ENCODE measurements at regions not wholly inside any gene's neighbourhood (a gene's known extent, or its start where the extent isn't known, plus 50 kb on each side); places are given as distances from the start of the nearest gene placed in this dataset.

DNA sequence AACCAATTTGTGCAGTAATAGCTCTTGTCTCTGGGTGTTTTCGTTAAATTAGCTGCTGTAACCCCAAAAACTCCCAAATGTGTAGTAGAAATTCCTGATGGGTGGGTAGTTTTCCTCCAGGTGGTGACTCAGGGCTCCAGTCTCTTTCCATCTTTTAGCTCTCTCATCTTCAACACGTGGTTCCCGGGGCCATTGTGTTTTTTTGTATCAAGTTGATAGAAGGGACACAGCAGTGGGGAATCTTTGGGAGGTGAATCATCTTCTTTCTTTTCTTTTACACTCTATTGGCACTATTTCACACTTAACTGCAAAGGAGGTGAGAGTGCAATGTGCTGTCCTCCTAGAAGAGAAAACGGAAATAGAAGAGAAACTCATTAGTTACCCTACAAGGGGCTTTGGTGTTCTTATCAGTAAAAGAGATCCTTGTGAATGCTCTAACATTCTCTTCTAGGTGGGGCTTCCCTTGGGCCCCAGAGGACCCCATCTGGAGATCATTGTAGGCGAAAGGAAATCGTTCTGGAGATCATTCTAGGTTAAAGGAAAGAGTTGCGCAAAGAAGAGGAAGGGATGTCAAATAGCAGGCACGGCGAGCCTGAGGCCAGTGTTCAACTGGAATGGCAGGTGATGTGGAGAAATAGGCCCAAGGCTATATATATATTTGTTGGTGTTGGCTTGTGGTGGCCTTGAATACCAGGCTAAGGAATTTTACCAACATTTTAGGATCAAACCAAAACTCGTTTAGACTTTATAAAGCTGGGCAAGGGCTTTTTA, 68.2 kb upstream of the ACSL1 start:
- H3K27me3 Mint-ChIP-seq (ENCODE audit: low read depth) = no peaks in the 10 kb centered on the region; the same call in 1 of the 2 replicates
- TF ChIP-seq ETV6 (CRISPR knock-in tag; IDR thresholded peaks at IDR 0.05) (no peak), ZNF416 (CRISPR knock-in tag; IDR thresholded peaks at IDR 0.05) (no peak), GTF2I (CRISPR knock-in tag; conservative IDR thresholded peaks at IDR 0.05) (no peak), TEAD1 (CRISPR knock-in tag; IDR thresholded peaks at IDR 0.05) (no peak), EMX1 (CRISPR knock-in tag; IDR thresholded peaks at IDR 0.05) (no peak)
- TF ChIP-seq, protein P1, sequence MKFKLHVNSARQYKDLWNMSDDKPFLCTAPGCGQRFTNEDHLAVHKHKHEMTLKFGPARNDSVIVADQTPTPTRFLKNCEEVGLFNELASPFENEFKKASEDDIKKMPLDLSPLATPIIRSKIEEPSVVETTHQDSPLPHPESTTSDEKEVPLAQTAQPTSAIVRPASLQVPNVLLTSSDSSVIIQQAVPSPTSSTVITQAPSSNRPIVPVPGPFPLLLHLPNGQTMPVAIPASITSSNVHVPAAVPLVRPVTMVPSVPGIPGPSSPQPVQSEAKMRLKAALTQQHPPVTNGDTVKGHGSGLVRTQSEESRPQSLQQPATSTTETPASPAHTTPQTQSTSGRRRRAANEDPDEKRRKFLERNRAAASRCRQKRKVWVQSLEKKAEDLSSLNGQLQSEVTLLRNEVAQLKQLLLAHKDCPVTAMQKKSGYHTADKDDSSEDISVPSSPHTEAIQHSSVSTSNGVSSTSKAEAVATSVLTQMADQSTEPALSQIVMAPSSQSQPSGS (CRISPR knock-in tag; IDR thresholded peaks at IDR 0.05; ENCODE audit: borderline replicate concordance, low read depth) = no peak
- ChIA-PET CTCF (no interaction called here), POLR2A (no interaction called here)
- ATAC-seq = no peak
- DNase-seq (ENCODE audit: low spot score) = no peak
- H3K27ac Mint-ChIP-seq = no peak overlapping the region
- no peaks in the 10 kb centered on the region for H3K4me1 Mint-ChIP-seq
- H3K36me3 Mint-ChIP-seq = no peaks in the 10 kb centered on the region
- H3K4me3 Mint-ChIP-seq = no peak overlapping the region
- H3K9me3 Mint-ChIP-seq = peaks cover 6% of the 10 kb centered on the region

DNA sequence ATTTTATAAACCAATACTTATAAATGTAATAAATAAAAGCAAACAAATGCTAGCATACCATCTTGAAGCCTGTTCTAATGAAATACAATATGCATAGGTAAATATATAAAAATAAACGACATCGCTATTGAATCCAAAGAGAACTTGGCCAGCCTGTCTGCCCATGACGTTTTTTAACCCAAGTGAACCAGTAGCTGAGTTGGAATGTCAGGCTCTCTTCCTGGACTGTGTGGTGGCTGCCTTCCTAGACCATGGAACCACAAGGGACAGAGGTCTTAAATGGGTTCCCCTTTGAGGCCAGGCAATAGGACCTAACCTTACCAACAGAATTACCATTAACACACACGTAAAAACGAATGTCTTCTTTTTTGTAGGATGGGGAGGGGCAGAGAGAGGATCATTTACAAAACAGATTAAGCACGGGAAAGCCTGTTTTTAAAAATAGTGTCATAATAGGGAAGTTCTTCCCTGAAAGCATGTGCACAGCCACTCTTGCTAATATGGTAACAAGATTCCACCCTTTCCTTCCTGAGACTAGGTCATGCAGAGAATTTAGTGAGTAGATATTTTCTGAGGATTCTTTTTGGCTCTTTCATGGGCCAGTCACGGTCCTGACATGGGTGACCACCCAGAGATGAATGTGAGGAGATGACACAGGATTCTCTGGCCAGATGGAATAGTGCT, 69.4 kb upstream of the ACSL1 start:
- ATAC-seq (no peak), DNase-seq (ENCODE audit: low spot score) (no peak)
- CTCF ChIA-PET = no interaction called here
- TF ChIP-seq SP1 (CRISPR knock-in tag; conservative IDR thresholded peaks at IDR 0.05) (no peak), CREM (CRISPR knock-in tag; IDR thresholded peaks at IDR 0.05) (no peak), FOXJ3 (CRISPR knock-in tag; IDR thresholded peaks at IDR 0.05; ENCODE audit: borderline replicate concordance) (no peak), ZNF263 (CRISPR knock-in tag; IDR thresholded peaks at IDR 0.05; ENCODE audit: low read depth) (no peak), GRHL2 (CRISPR knock-in tag; IDR thresholded peaks at IDR 0.05; ENCODE audit: insufficient replicate concordance, severe bottlenecking) (no peak), NR1H2 (CRISPR knock-in tag; IDR thresholded peaks at IDR 0.05) (no peak), RORB (CRISPR knock-in tag; IDR thresholded peaks at IDR 0.05) (no peak), ZNF423 (CRISPR knock-in tag; IDR thresholded peaks at IDR 0.05) (no peak), RELA (CRISPR knock-in tag; IDR thresholded peaks at IDR 0.05; ENCODE audit: borderline replicate concordance) (no peak), IRF2 (CRISPR knock-in tag; IDR thresholded peaks at IDR 0.05; ENCODE audit: borderline replicate concordance, low read depth) (no peak), JUN (CRISPR knock-in tag; IDR thresholded peaks at IDR 0.05) (no peak), TP53 (CRISPR knock-in tag; IDR thresholded peaks at IDR 0.05) (no peak), JAZF1 (CRISPR knock-in tag; IDR thresholded peaks at IDR 0.05) (no peak), CBFB (CRISPR knock-in tag; IDR thresholded peaks at IDR 0.05; ENCODE audit: low read depth) (no peak)
- TF ChIP-seq, protein P2, sequence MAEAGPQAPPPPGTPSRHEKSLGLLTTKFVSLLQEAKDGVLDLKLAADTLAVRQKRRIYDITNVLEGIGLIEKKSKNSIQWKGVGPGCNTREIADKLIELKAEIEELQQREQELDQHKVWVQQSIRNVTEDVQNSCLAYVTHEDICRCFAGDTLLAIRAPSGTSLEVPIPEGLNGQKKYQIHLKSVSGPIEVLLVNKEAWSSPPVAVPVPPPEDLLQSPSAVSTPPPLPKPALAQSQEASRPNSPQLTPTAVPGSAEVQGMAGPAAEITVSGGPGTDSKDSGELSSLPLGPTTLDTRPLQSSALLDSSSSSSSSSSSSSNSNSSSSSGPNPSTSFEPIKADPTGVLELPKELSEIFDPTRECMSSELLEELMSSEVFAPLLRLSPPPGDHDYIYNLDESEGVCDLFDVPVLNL (CRISPR knock-in tag; IDR thresholded peaks at IDR 0.05; ENCODE audit: borderline replicate concordance, low read depth) = no peak
- TF ChIP-seq, protein P3, sequence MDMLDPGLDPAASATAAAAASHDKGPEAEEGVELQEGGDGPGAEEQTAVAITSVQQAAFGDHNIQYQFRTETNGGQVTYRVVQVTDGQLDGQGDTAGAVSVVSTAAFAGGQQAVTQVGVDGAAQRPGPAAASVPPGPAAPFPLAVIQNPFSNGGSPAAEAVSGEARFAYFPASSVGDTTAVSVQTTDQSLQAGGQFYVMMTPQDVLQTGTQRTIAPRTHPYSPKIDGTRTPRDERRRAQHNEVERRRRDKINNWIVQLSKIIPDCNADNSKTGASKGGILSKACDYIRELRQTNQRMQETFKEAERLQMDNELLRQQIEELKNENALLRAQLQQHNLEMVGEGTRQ (CRISPR knock-in tag; IDR thresholded peaks at IDR 0.05) = no peak
- TF ChIP-seq, protein P4, sequence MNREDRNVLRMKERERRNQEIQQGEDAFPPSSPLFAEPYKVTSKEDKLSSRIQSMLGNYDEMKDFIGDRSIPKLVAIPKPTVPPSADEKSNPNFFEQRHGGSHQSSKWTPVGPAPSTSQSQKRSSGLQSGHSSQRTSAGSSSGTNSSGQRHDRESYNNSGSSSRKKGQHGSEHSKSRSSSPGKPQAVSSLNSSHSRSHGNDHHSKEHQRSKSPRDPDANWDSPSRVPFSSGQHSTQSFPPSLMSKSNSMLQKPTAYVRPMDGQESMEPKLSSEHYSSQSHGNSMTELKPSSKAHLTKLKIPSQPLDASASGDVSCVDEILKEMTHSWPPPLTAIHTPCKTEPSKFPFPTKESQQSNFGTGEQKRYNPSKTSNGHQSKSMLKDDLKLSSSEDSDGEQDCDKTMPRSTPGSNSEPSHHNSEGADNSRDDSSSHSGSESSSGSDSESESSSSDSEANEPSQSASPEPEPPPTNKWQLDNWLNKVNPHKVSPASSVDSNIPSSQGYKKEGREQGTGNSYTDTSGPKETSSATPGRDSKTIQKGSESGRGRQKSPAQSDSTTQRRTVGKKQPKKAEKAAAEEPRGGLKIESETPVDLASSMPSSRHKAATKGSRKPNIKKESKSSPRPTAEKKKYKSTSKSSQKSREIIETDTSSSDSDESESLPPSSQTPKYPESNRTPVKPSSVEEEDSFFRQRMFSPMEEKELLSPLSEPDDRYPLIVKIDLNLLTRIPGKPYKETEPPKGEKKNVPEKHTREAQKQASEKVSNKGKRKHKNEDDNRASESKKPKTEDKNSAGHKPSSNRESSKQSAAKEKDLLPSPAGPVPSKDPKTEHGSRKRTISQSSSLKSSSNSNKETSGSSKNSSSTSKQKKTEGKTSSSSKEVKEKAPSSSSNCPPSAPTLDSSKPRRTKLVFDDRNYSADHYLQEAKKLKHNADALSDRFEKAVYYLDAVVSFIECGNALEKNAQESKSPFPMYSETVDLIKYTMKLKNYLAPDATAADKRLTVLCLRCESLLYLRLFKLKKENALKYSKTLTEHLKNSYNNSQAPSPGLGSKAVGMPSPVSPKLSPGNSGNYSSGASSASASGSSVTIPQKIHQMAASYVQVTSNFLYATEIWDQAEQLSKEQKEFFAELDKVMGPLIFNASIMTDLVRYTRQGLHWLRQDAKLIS (CRISPR knock-in tag; IDR thresholded peaks at IDR 0.05; ENCODE audit: borderline replicate concordance) = no peak
- TF ChIP-seq, protein P5, sequence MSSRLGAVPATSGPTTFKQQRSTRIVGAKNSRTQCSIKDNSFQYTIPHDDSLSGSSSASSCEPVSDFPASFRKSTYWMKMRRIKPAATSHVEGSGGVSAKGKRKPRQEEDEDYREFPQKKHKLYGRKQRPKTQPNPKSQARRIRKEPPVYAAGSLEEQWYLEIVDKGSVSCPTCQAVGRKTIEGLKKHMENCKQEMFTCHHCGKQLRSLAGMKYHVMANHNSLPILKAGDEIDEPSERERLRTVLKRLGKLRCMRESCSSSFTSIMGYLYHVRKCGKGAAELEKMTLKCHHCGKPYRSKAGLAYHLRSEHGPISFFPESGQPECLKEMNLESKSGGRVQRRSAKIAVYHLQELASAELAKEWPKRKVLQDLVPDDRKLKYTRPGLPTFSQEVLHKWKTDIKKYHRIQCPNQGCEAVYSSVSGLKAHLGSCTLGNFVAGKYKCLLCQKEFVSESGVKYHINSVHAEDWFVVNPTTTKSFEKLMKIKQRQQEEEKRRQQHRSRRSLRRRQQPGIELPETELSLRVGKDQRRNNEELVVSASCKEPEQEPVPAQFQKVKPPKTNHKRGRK (CRISPR knock-in tag; IDR thresholded peaks at IDR 0.05; ENCODE audit: borderline replicate concordance) = no peak
- TF ChIP-seq, protein P6, sequence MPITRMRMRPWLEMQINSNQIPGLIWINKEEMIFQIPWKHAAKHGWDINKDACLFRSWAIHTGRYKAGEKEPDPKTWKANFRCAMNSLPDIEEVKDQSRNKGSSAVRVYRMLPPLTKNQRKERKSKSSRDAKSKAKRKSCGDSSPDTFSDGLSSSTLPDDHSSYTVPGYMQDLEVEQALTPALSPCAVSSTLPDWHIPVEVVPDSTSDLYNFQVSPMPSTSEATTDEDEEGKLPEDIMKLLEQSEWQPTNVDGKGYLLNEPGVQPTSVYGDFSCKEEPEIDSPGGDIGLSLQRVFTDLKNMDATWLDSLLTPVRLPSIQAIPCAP (CRISPR knock-in tag; IDR thresholded peaks at IDR 0.05) = no peak
- Mint-ChIP-seq H3K4me3 (no peak overlapping the region), H3K36me3 (no peaks in the 10 kb centered on the region), H3K4me1 (no peaks in the 10 kb centered on the region), H3K9me3 (peaks cover 6% of the 10 kb centered on the region), H3K27ac (no peak overlapping the region), H3K27me3 (ENCODE audit: low read depth) (no peaks in the 10 kb centered on the region; the same call in 1 of the 2 replicates)
- POLR2A ChIA-PET = no interaction called here
